CD4-positive, alpha-beta T cell treated with Interleukin-15 for 4 hours (primary cell): ENCODE measurements at regions not wholly inside any gene's neighbourhood (a gene's known extent, or its start where the extent isn't known, plus 50 kb on each side); places are given as distances from the start of the nearest gene placed in this dataset.

Source experiments
- DNase-seq: peaks from one replicate; pipeline ENCODE4 v3.0.0-alpha.2; 2020; ENCODE audit warnings: low spot score

GRCh38 chr5:165642366-165642765 lies 2136.9 kb downstream of the MAT2B start:
- no peak for DNase-seq

GRCh38 chr5:165665735-165666400 lies 2160.4 kb downstream of the MAT2B start:
- DNase-seq, result no peak

GRCh38 chr5:165673499-165673898 lies 2168.1 kb downstream of the MAT2B start:
- no peak for DNase-seq

- no peak for DNase-seq
These were observed 2190.4 kb downstream of the MAT2B start for GRCh38 chr5:165695796-165696195.

- no peak for DNase-seq
These were observed 2200.5 kb downstream of the MAT2B start for GRCh38 chr5:165705960-165706359.

GRCh38 chr5:165712011-165712410 lies 2206.6 kb downstream of the MAT2B start:
- no peak for DNase-seq

- DNase-seq, result no peak
These were observed 2209.2 kb downstream of the MAT2B start for GRCh38 chr5:165714598-165714997.

- no peak for DNase-seq
These were observed 2215.5 kb downstream of the MAT2B start for GRCh38 chr5:165720901-165721300.

GRCh38 chr5:165722401-165722800 lies 2217.0 kb downstream of the MAT2B start:
- no peak for DNase-seq

- DNase-seq, result no peak
These were observed 2218.5 kb downstream of the MAT2B start for GRCh38 chr5:165723931-165724330.

- no peak for DNase-seq
These were observed 2223.0 kb downstream of the MAT2B start for GRCh38 chr5:165728425-165728824.

GRCh38 chr5:165735388-165735787 lies 2230.0 kb downstream of the MAT2B start:
- no peak for DNase-seq

- no peak for DNase-seq
These were observed 2233.8 kb downstream of the MAT2B start for GRCh38 chr5:165739079-165739741.

- no peak for DNase-seq
These were observed 2252.4 kb downstream of the MAT2B start for GRCh38 chr5:165757791-165758190.

- DNase-seq, result no peak
These were observed 2269.7 kb downstream of the MAT2B start for GRCh38 chr5:165775111-165775510.

GRCh38 chr5:165779505-165779904 lies 2274.1 kb downstream of the MAT2B start:
- DNase-seq, result no peak

GRCh38 chr5:165780901-165781300 lies 2275.5 kb downstream of the MAT2B start:
- DNase-seq, result no peak

- no peak for DNase-seq
These were observed 2276.3 kb downstream of the MAT2B start for GRCh38 chr5:165781738-165782137.

GRCh38 chr5:165783024-165783423 lies 2277.6 kb downstream of the MAT2B start:
- no peak for DNase-seq

GRCh38 chr5:165786073-165786472 lies 2280.7 kb downstream of the MAT2B start:
- no peak for DNase-seq

- DNase-seq, result no peak
These were observed 2289.7 kb downstream of the MAT2B start for GRCh38 chr5:165795073-165795472.

GRCh38 chr5:165805756-165806155 lies 2300.3 kb downstream of the MAT2B start:
- DNase-seq, result no peak

- no peak for DNase-seq
These were observed 2302.9 kb downstream of the MAT2B start for GRCh38 chr5:165808335-165808734.

- no peak for DNase-seq
These were observed 2304.5 kb downstream of the MAT2B start for GRCh38 chr5:165809914-165810313.
